AG10803 (cell line): ENCODE measurements at regions not wholly inside any gene's neighbourhood (a gene's known extent, or its start where the extent isn't known, plus 50 kb on each side); places are given as distances from the start of the nearest gene placed in this dataset.

ENCODE experiments used
- DNase-seq: peaks from one replicate; pipeline ENCODE4 v3.0.0; 2010; ENCODE audit warnings: low read depth
- H3K4me3 ChIP-seq: 2 replicates; pipeline ENCODE4 v1.5.1; 2011; ENCODE audit warnings: mild to moderate bottlenecking, low read length, control low read depth
- CTCF ChIP-seq: conservative IDR thresholded peaks from 2 replicates; pipeline ENCODE4 v1.5.1; 2011; ENCODE audit warnings: mild to moderate bottlenecking, low read length, control low read depth, inconsistent platforms

GRCh38 chr6:95071464-95071863, 505.9 kb upstream of the MANEA start:
- no peak for DNase-seq
- no peak for TF ChIP-seq CTCF
- no peak overlapping the region for H3K4me3 ChIP-seq

DNA sequence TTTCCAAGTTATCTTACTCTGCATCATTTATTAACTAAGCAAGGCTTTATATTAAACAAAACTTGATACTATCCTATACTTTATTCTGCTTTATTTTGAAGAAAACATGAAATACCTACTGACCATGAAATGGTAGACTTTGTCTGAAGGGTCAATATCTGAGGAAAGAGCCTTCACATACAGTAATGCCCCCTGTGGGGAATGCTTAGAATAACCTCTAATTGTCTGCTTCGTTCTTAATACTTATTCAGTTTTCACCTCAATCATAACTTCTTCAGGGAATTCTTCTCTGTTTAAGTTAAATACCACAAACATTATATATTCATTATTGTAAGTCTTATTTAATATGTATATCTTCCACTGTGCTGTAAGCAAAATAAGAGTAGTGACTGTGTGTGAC, 498.9 kb upstream of the MANEA start:
- DNase-seq = no peak
- no peak overlapping the region for H3K4me3 ChIP-seq
- TF ChIP-seq CTCF = no peak

- H3K4me3 ChIP-seq = no peak overlapping the region
- no peak for TF ChIP-seq CTCF
- DNase-seq = no peak
Measured at GRCh38 chr6:95081231-95081630, 496.1 kb upstream of the MANEA start.

DNA sequence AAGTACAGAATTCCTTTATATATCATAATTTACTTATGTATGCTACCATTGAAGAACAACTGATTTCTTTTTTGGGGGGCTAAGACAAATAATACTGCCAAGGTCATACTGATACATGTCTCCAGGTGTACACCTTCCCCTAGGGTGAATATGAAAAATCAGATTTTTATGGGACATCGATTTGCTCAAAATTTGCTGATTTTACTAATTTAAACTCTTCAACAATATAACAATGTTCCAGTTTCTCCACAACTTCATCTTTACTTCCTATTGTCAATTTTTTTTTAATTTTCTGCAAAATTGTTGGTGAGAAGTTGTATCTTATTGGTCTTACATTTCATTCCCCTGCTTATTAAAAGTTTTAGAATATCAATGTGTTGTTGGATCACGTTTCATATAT, 495.4 kb upstream of the MANEA start:
- H3K4me3 ChIP-seq = no peak overlapping the region
- DNase-seq = no peak
- no peak for TF ChIP-seq CTCF

DNA sequence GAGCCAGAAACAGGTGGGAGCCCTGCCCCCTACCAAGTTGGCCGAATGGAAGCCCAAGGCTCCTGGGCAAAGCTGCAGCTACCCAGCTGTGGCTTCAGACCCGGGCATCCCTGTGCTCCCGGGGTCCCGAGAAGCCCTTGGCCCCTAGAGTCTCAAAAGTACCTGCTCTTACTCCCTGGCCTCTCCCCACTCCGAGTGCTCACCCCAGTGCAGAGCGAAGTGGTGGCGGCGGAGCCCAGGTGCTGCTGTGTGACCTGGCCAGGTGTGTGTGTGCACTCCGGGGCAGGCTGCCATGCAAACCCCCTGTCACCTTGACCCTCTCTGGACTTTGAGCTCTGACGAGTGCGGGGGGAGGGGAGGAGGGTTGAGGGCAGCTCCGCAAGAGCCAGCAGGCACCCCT, 493.8 kb upstream of the MANEA start:
- no peak for TF ChIP-seq CTCF
- no peak for DNase-seq
- H3K4me3 ChIP-seq = no peak overlapping the region

GRCh38 chr6:95084867-95085266, 492.5 kb upstream of the MANEA start:
- no peak for DNase-seq
- TF ChIP-seq CTCF = no peak
- no peak overlapping the region for H3K4me3 ChIP-seq

- DNase-seq = peak; percentile 4
- no peak for TF ChIP-seq CTCF
Measured at GRCh38 chr6:95087394-95088097, 489.8 kb upstream of the MANEA start.

More at GRCh38 chr6:95087394-95088097, 489.8 kb upstream of the MANEA start:
- H3K4me3 ChIP-seq = no peak overlapping the region
